ENCODE measurements at regions not wholly inside any gene's neighbourhood (a gene's known extent, or its start where the extent isn't known, plus 50 kb on each side); places are given as distances from the start of the nearest gene placed in this dataset.

- Histone ChIP-seq H3K27ac (ENCODE audit: insufficient read depth in 1 of 2, low read depth in 1 of 2, low read length in 2 of 2, poor library complexity in 1 of 2, severe bottlenecking in 2 of 2) (no peak overlapping the region), H3K36me3 (ENCODE audit: control insufficient read depth in 4 of 4, insufficient read depth in 4 of 4, low read length in 3 of 4) (no peaks in the 10 kb centered on the region), H3K9me3 (ENCODE audit: control extremely low read depth in 1 of 5, control insufficient read depth in 4 of 5, insufficient read depth in 2 of 5, low read depth in 1 of 5, low read length in 4 of 5) (no peaks in the 10 kb centered on the region), H3K4me3 (ENCODE audit: control insufficient read depth in 1 of 7, extremely low read depth in 1 of 7, insufficient read depth in 4 of 7, low read depth in 2 of 7, low read length in 6 of 7) (no peak overlapping the region), H3K4me1 (ENCODE audit: control extremely low read depth in 1 of 4, control insufficient read depth in 4 of 4, insufficient read depth in 4 of 4, low read length in 3 of 4) (peaks cover 0 to 4% (median 3%) of the 10 kb centered on the region in 4 experiments), H3K27me3 (replicated peaks in 2 of 5; ENCODE audit: control insufficient read depth in 4 of 5, insufficient read depth in 5 of 5, low read length in 4 of 5) (no peaks in the 10 kb centered on the region)
- DNase-seq, result no peak
- ChIA-PET POLR2A (interaction anchor here (1.2 kb wide), 1 partner anchor 21 kb away, joined by 3 read pairs; no protein-coding TSS in a partner anchor), CTCF (interaction anchor here (0.8 kb wide), 1 partner anchor 31 kb away, joined by 3 read pairs; no protein-coding TSS in a partner anchor)
- WGBS (ENCODE audit: insufficient coverage), result 100% methylated on average over 1 of the region's 4 CpGs
Observed at GRCh38 chr3:18149935-18150334, 275.2 kb downstream of the SATB1 start.

GRCh38 chr3:18149386-18149785, 275.8 kb downstream of the SATB1 start:
- H3K36me3 ChIP-seq (ENCODE audit: control insufficient read depth in 4 of 4, insufficient read depth in 4 of 4, low read length in 3 of 4), result no peaks in the 10 kb centered on the region
- no CpG with 5 or more reads among the region's 2 CpGs for WGBS (ENCODE audit: insufficient coverage)
- no peak overlapping the region for H3K27ac ChIP-seq (ENCODE audit: insufficient read depth in 1 of 2, low read depth in 1 of 2, low read length in 2 of 2, poor library complexity in 1 of 2, severe bottlenecking in 2 of 2)
- POLR2A ChIA-PET, result interaction anchor here (1.2 kb wide), 1 partner anchor 20 kb away, joined by 3 read pairs; no protein-coding TSS in a partner anchor
- no peak overlapping the region for H3K4me3 ChIP-seq (ENCODE audit: control insufficient read depth in 1 of 7, extremely low read depth in 1 of 7, insufficient read depth in 4 of 7, low read depth in 2 of 7, low read length in 6 of 7)
- no peak for DNase-seq
- no peaks in the 10 kb centered on the region for H3K9me3 ChIP-seq (ENCODE audit: control extremely low read depth in 1 of 5, control insufficient read depth in 4 of 5, insufficient read depth in 2 of 5, low read depth in 1 of 5, low read length in 4 of 5)
- CTCF ChIA-PET, result no interaction called here
- no peaks in the 10 kb centered on the region for H3K27me3 ChIP-seq (replicated peaks in 2 of 5; ENCODE audit: control insufficient read depth in 4 of 5, insufficient read depth in 5 of 5, low read length in 4 of 5)
- H3K4me1 ChIP-seq (ENCODE audit: control extremely low read depth in 1 of 4, control insufficient read depth in 4 of 4, insufficient read depth in 4 of 4, low read length in 3 of 4), result peaks cover 0 to 4% (median 3%) of the 10 kb centered on the region in 4 experiments

GRCh38 chr3:18144571-18144970, 280.6 kb downstream of the SATB1 start:
- POLR2A ChIA-PET, result no interaction called here
- DNase-seq, result no peak
- H3K4me1 ChIP-seq (ENCODE audit: control extremely low read depth in 1 of 4, control insufficient read depth in 4 of 4, insufficient read depth in 4 of 4, low read length in 3 of 4), result no peaks in the 10 kb centered on the region

GRCh38 chr3:18143258-18143780, 281.8 kb downstream of the SATB1 start:
- Histone ChIP-seq H3K9me3 (ENCODE audit: control extremely low read depth in 1 of 5, control insufficient read depth in 4 of 5, insufficient read depth in 2 of 5, low read depth in 1 of 5, low read length in 4 of 5) (no peaks in the 10 kb centered on the region), H3K27ac (ENCODE audit: insufficient read depth in 1 of 2, low read depth in 1 of 2, low read length in 2 of 2, poor library complexity in 1 of 2, severe bottlenecking in 2 of 2) (no peak overlapping the region), H3K4me1 (ENCODE audit: control extremely low read depth in 1 of 4, control insufficient read depth in 4 of 4, insufficient read depth in 4 of 4, low read length in 3 of 4) (no peaks in the 10 kb centered on the region), H3K27me3 (replicated peaks in 2 of 5; ENCODE audit: control insufficient read depth in 4 of 5, insufficient read depth in 5 of 5, low read length in 4 of 5) (no peaks in the 10 kb centered on the region), H3K4me3 (ENCODE audit: control insufficient read depth in 1 of 7, extremely low read depth in 1 of 7, insufficient read depth in 4 of 7, low read depth in 2 of 7, low read length in 6 of 7) (no peak overlapping the region), H3K36me3 (ENCODE audit: control insufficient read depth in 4 of 4, insufficient read depth in 4 of 4, low read length in 3 of 4) (peaks cover 0 to 2% (median 0%) of the 10 kb centered on the region in 4 experiments)
- POLR2A ChIA-PET, result no interaction called here
- CTCF ChIA-PET, result no interaction called here
- 100% methylated on average over 1 of the region's 6 CpGs for WGBS (ENCODE audit: insufficient coverage)
- DNase-seq, result no peak

More at GRCh38 chr3:18144571-18144970, 280.6 kb downstream of the SATB1 start:
- H3K4me3 ChIP-seq (ENCODE audit: control insufficient read depth in 1 of 7, extremely low read depth in 1 of 7, insufficient read depth in 4 of 7, low read depth in 2 of 7, low read length in 6 of 7), result no peak overlapping the region
- H3K36me3 ChIP-seq (ENCODE audit: control insufficient read depth in 4 of 4, insufficient read depth in 4 of 4, low read length in 3 of 4), result peaks cover 0 to 2% (median 0%) of the 10 kb centered on the region in 4 experiments
- H3K27ac ChIP-seq (ENCODE audit: insufficient read depth in 1 of 2, low read depth in 1 of 2, low read length in 2 of 2, poor library complexity in 1 of 2, severe bottlenecking in 2 of 2), result no peak overlapping the region
- H3K9me3 ChIP-seq (ENCODE audit: control extremely low read depth in 1 of 5, control insufficient read depth in 4 of 5, insufficient read depth in 2 of 5, low read depth in 1 of 5, low read length in 4 of 5), result no peaks in the 10 kb centered on the region
- CTCF ChIA-PET, result no interaction called here
- no peaks in the 10 kb centered on the region for H3K27me3 ChIP-seq (replicated peaks in 2 of 5; ENCODE audit: control insufficient read depth in 4 of 5, insufficient read depth in 5 of 5, low read length in 4 of 5)

DNA sequence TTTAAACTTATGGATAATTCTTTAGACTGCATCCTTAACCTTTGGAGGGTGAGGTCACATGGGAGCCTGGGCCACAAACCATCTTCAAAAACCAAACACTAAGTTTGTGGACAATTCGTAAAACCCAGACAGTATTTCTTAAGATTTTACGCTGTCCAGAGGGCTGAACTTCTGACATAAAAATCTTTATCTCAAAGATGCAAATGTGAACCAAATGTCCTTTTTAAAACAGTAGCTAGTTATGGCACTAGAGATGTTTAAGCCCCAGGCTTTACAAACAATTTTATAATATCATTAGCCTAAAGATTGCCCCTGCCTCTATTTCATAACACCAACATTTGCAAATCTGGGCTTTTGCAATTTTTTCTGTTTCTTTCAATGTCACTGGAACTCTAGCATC, 287.2 kb downstream of the SATB1 start:
- H3K4me1 ChIP-seq (ENCODE audit: control extremely low read depth in 1 of 4, control insufficient read depth in 4 of 4, insufficient read depth in 4 of 4, low read length in 3 of 4), result no peaks in the 10 kb centered on the region
- no peaks in the 10 kb centered on the region for H3K27me3 ChIP-seq (replicated peaks in 2 of 5; ENCODE audit: control insufficient read depth in 4 of 5, insufficient read depth in 5 of 5, low read length in 4 of 5)
- no peak for DNase-seq
- H3K27ac ChIP-seq (ENCODE audit: insufficient read depth in 1 of 2, low read depth in 1 of 2, low read length in 2 of 2, poor library complexity in 1 of 2, severe bottlenecking in 2 of 2), result no peak overlapping the region
- ChIA-PET POLR2A (no interaction called here), CTCF (interaction anchor here (0.8 to 1.1 kb wide), 2 partner anchors 10 to 17 kb away, joined by 3 to 5 read pairs; no protein-coding TSS in a partner anchor)
- no peaks in the 10 kb centered on the region for H3K9me3 ChIP-seq (ENCODE audit: control extremely low read depth in 1 of 5, control insufficient read depth in 4 of 5, insufficient read depth in 2 of 5, low read depth in 1 of 5, low read length in 4 of 5)
- peaks cover 0 to 2% (median 0%) of the 10 kb centered on the region in 4 experiments for H3K36me3 ChIP-seq (ENCODE audit: control insufficient read depth in 4 of 4, insufficient read depth in 4 of 4, low read length in 3 of 4)
- no peak overlapping the region for H3K4me3 ChIP-seq (ENCODE audit: control insufficient read depth in 1 of 7, extremely low read depth in 1 of 7, insufficient read depth in 4 of 7, low read depth in 2 of 7, low read length in 6 of 7)
- no CpG with 5 or more reads among the region's 2 CpGs for WGBS (ENCODE audit: insufficient coverage)

GRCh38 chr3:18135060-18135814, 289.9 kb downstream of the SATB1 start:
- 100% methylated on average over 5 of the region's 7 CpGs for WGBS (ENCODE audit: insufficient coverage)
- Histone ChIP-seq H3K4me1 (ENCODE audit: control extremely low read depth in 1 of 4, control insufficient read depth in 4 of 4, insufficient read depth in 4 of 4, low read length in 3 of 4) (no peaks in the 10 kb centered on the region), H3K27me3 (replicated peaks in 2 of 5; ENCODE audit: control insufficient read depth in 4 of 5, insufficient read depth in 5 of 5, low read length in 4 of 5) (no peaks in the 10 kb centered on the region), H3K9me3 (ENCODE audit: control extremely low read depth in 1 of 5, control insufficient read depth in 4 of 5, insufficient read depth in 2 of 5, low read depth in 1 of 5, low read length in 4 of 5) (no peaks in the 10 kb centered on the region), H3K27ac (ENCODE audit: insufficient read depth in 1 of 2, low read depth in 1 of 2, low read length in 2 of 2, poor library complexity in 1 of 2, severe bottlenecking in 2 of 2) (no peak overlapping the region), H3K4me3 (ENCODE audit: control insufficient read depth in 1 of 7, extremely low read depth in 1 of 7, insufficient read depth in 4 of 7, low read depth in 2 of 7, low read length in 6 of 7) (no peak overlapping the region), H3K36me3 (ENCODE audit: control insufficient read depth in 4 of 4, insufficient read depth in 4 of 4, low read length in 3 of 4) (no peaks in the 10 kb centered on the region)
- CTCF ChIA-PET, result no interaction called here
- POLR2A ChIA-PET, result no interaction called here
- no peak for DNase-seq

GRCh38 chr3:18134386-18135059, 290.6 kb downstream of the SATB1 start:
- Histone ChIP-seq H3K27ac (ENCODE audit: insufficient read depth in 1 of 2, low read depth in 1 of 2, low read length in 2 of 2, poor library complexity in 1 of 2, severe bottlenecking in 2 of 2) (no peak overlapping the region), H3K4me3 (ENCODE audit: control insufficient read depth in 1 of 7, extremely low read depth in 1 of 7, insufficient read depth in 4 of 7, low read depth in 2 of 7, low read length in 6 of 7) (no peak overlapping the region), H3K4me1 (ENCODE audit: control extremely low read depth in 1 of 4, control insufficient read depth in 4 of 4, insufficient read depth in 4 of 4, low read length in 3 of 4) (no peaks in the 10 kb centered on the region), H3K27me3 (replicated peaks in 2 of 5; ENCODE audit: control insufficient read depth in 4 of 5, insufficient read depth in 5 of 5, low read length in 4 of 5) (no peaks in the 10 kb centered on the region), H3K36me3 (ENCODE audit: control insufficient read depth in 4 of 4, insufficient read depth in 4 of 4, low read length in 3 of 4) (no peaks in the 10 kb centered on the region), H3K9me3 (ENCODE audit: control extremely low read depth in 1 of 5, control insufficient read depth in 4 of 5, insufficient read depth in 2 of 5, low read depth in 1 of 5, low read length in 4 of 5) (no peaks in the 10 kb centered on the region)
- WGBS (ENCODE audit: insufficient coverage), result 86% methylated on average over 1 of the region's 2 CpGs
- CTCF ChIA-PET, result no interaction called here
- POLR2A ChIA-PET, result no interaction called here
- DNase-seq, result no peak

All from common myeloid progenitor, CD34-positive (primary cell).